GM19240 (cell line): ENCODE measurements at regions not wholly inside any gene's neighbourhood (a gene's known extent, or its start where the extent isn't known, plus 50 kb on each side); places are given as distances from the start of the nearest gene placed in this dataset.

Experiments used
- DNase-seq: peaks from one replicate; pipeline ENCODE4 v3.0.0; 2011; ENCODE audit warnings: low spot score; ENCODE audit not compliant: insufficient read length

DNA sequence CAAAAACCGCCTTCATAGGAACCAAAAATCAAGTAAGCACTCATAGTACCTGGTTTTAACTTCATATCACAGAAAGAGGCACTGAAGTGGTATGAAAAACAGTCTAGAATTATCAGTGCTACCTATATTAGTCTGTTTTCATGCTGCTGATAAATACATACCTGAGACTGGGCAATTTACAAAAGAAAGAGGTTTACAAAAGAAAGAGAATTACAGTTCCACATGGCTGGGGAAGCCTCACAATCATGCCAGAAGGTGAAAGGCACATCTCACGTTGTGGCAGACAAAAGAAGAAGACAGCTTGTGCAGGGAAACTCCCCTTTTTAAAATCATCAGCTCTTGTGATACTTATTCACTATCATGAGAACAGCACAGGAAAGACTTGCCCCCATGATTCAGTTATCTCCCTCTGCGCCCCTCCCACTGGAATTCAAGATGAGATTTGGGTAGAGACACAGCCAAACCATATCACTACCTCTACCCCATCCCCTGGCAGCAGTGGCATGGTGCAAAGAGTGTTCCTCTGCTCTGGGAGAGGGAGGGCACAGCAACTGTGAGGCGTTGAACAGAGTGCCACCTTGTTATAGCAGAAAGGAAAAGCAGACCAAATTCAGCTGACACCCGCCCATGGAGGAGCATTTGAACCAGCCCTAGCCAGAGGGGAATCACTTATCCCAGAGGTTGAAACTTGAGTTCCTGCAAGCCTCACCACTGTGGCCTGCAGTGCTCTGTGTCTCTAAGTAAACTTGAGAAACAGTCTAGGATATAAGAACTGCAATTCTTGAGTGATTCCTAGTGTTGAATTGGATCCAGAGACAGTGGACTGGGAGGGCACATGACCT, 61.9 kb upstream of the PTPRZ1 start:
- no peak for DNase-seq

DNA sequence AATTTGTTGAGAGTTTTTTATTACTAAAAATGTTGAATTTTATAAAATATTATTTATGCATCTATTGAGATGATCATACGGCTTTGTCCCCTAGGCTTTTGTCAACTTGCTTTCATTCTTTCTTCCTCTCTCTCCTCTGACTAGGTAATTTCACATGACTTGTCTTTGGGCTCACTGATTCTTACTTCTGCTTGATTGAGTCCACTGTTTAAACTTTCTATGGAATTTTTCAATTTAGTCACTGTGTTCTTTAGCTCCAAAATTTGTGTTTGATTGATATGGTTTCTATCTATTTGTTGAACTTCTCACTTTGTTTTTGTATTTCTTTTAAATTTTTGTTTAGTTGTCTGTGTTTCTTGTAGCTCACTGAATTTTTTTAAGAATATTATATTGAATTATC, 65.9 kb upstream of the PTPRZ1 start:
- no peak for DNase-seq

DNA sequence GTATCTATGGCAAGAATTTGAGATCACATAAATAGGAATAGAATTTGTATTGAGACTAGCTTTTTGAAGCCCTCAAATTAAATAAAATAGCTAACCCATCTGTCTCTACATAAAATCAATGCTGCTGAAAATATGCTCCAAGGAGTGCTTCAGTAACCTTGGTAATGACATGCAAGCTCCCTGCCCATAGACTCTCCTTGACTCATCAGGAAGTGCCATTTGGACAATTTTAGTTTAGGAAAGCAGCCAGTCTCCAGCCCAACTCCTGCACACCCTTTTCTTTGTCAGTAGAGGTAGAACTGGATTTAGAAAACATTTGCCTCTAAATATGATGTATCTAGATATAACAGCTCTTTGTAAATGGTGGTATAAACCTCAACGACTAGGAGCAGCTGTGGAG, 69.9 kb upstream of the PTPRZ1 start:
- no peak for DNase-seq

DNA sequence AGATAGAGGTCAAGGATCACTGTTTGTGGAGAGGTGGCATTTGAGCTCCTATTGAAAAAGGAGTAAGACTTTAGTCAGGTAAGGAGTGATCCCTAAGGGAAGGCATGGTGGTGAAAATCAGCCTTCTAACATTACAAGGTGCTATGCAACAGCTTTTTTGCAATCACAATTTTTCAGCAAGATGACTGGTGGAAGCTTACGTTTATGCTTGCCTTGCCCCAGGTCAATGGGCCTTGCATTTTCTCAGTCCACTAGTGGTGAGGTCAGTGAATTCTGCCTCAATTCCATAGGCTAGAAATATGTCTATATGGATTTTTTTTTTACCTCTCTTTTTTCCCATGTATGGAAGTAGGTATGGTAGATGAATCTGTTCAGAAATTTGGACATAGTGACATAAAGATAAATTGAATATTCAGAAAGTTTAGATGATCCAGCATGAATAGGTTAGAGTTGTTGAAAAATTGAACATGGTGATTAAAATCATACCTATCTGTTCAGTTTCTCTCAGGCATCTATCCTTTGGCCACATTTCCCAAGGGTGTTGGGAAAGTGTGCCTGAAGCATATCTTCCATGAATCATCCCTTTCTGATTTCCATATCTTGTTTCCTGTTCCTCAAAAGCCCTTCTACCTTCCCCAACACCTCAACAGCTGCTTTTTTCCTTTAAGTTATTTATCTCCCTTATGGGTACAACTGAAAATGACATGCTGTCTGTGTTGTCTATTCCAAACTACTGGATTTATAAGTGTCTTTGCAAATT, 71.9 kb upstream of the PTPRZ1 start:
- no peak for DNase-seq

DNA sequence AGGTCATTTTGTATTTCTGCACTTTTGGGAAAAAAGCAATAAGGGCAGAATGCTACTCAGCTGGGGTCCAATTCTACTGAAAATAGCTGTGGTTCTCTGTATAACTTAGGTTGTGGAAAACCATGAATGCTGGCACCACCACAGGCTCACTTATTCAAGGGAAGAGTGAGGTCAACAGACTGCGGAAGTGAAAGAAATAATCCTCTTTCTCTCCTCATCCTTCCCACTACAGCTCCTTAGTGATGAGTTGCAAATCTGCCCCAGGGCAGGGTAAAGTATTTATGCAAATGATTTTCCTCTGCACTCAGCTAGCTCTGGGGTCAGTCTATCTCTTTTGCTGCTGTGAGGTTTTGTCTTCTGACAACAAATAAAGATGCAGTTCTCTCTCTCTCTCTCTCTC, 74.1 kb upstream of the PTPRZ1 start:
- DNase-seq, result no peak

DNA sequence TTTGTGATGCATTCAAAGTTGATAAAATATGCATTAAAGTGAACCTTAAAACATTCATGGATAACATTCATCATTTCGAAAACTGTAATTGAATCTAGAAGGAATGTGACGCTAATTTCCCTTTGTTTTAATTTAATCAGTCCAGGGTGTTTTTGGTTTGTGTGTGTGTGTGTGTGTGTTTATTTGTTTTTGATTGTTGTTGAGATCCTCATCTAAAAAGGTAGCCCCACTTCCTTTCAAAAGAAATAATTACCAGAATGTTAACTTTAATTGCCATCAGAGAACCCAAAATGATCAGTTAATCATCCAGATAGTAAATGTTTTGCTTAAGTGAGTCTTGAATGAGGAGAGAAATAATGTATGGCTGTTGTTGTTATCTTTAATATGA, 74.5 kb upstream of the PTPRZ1 start:
- DNase-seq, result no peak

DNA sequence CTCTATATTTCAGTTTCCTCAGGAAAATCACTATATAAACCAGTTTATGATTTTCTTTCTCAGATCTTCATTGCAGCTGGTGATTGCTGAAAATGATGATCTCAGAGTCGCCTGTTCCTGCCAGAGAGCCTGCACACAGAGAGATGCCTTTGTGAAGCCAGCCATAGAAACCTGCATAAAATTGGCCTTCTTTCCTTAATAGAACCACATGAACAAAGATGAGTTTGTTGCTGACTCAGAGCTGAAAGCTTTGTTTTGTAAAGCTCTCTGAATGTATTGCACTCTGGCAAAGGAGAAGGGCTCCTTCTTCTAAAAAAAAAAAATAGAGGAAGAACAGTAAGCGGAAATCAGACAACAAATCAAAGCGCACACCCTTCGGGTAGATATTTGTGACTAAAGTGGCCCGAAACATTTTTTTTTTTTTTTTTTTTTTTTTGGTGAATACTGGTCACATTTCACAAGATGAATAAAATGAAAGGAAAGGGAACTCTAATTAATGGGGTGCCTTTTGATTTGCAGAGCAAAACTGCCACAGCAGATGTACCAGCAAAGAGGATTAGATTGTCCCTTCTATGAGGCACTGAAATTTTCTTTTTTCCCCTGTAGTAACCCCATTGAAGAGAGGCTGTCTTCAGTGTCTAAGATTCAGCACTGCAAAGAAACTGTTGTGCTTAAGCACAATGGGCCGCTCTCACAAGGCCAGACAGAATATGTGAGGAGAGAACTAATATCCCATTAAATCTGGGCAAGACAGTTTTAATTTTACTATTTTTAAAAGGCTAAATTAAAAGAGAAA, 75.1 kb upstream of the PTPRZ1 start:
- DNase-seq, result no peak

DNA sequence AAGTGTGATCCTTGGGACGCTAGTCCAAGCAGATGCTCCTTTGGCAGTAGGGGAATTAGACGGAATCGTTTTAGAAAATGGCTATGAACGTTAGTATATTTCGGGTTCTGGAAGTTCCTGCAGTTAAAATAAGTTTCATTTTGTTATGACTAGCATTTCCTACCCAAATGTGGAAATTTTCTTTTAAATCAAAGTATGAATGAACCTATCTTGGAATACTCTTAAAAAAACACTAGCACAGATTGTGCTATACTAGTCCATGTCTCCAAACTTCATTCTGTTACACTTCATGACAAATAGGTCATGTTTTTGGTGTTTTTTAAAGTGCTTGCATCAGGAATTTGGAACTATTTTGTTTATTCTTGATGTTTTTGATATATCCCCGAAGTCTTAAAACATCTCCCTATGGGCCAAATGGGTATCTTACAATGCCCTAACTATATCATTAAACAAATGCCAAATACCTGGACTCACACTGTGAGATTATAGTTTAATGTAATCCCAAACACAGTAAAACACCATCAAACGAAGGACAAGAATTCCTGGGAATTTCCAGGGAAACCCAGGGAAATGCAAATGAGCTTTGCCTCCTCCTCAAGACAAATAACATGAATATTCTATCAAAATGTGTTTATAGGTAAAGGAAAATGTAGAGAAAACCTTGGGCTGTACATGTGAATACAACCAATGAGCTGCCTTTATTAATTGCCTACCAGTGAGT, 75.9 kb upstream of the PTPRZ1 start:
- DNase-seq, result no peak

DNA sequence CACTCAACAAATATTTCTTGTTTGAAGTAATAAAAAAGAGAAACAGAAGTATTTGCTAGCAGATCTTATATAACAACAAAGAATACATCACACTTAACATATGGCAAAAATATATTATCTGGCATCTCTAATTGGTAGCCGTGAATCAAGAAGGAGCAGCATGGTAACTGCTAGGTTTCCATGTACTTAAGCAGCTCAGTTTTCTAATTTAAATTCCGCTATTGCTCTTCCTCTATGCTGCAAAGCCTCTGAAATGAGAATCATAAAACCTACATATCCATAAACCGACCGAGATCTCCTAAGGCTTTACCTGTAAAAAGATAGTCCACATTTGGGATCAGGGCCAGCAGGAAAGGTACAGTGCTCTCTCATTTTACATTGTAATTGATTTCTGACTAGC, 76.6 kb upstream of the PTPRZ1 start:
- DNase-seq, result no peak

DNA sequence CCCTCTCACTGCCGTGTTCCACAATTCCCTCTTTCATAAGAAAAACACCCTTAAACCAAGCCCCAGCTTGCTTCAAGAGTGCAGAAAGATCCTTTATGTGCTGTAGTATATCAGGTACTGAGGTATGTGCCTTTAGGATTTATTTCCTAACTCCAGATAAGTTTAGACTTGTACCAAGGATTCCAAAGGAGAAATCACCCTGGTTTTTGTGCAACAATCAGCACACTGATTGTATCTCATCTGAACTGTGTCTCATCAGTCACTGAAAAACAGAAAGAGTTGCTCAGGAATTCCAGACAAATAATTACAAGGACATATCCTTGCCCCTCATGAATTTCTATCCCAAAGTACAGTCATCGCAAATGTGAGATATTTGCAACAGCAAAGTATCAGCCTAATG, 77.2 kb upstream of the PTPRZ1 start:
- DNase-seq, result no peak

DNA sequence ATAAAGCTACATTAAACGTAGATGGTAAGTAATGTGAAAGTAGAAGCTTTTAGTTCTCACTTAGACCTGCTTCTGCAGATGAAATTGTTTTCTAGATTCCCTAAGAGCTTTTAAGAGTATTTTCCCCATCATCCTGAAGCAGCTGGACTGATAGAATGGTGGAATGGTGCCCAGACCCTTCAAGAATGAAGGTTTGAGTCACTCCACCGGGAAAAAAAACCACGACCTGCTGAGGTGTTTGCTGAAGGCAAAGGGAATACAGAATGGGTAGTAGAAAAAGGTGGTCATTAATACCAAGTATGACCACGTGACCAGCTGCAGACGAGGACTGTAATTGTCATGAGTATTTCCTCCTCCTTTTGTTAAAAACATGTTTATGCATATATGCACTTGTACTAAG, 79.2 kb upstream of the PTPRZ1 start:
- DNase-seq, result no peak

DNA sequence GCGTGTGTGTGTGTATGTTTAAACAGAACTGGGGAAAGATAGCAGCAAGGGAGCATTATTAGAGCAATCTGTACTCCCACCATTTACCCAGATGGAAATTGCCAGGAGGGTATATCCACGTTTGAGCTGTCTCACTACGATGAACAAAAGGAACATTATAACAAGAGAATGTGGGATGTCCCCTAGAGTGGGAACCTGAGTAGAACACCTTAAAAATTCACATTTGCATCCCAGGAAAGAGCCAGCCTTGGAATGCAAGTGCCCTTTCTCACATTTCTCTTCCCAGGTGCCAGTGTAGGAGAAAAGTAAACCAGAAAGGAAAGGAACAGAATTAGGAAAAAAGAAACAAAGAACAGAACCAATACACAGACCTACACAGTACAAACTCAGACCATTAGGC, 95.3 kb upstream of the PTPRZ1 start:
- no peak for DNase-seq

DNA sequence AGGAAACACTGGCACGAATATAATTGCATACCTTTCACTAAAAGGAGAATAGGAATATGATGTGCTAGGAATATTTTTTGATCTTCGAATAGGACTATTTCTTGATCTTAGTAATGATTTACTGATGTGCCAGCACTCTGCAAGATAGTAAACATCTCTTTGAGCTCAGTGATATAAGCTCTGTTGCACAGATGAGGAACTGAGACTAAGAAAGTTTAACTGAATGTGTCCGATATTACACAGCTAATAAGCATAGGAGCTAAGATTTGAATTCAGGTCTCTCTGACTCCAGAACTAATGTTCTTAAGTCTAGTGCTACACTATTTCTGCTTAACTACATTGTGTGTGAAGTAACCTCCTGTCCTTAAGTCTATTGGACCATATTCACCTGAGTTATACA, 98.4 kb upstream of the PTPRZ1 start:
- no peak for DNase-seq

DNA sequence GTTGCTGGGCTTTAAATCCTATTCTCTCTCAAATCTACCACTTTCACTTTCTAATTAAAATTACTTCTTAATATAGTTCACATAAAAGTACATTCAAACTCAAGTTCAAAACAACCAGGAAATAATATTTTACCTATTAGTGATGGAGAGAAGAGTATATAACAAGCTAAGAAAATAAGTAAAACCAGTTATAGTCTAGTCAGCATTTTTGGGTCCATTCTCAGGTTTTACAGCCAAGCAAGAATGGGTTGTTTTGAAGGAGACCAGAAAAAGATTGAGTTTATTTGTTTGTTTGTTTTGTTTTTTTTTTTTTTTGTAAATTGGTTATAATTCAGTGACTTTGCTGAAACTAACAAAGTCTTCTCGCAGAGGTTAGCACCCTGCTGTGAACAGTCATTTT, 106.3 kb upstream of the PTPRZ1 start:
- no peak for DNase-seq

DNA sequence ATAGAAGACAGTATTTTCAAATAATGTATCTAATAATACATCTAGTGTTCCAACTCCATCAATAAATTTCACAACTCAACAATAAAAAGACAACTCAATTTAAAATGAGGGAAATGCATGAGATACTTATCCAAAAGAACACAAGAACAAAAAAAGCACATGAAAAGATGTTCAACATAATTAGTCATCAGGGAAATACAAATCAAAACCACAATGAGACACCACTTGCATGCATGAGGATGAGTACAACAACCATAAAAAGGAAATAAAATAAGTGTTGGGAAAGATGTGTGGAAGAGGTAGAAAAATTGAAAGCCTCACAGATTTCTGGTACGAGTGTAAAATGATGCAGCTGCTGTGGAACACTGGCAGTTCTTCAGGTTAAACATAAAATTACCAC, 111.6 kb upstream of the PTPRZ1 start:
- no peak for DNase-seq

DNA sequence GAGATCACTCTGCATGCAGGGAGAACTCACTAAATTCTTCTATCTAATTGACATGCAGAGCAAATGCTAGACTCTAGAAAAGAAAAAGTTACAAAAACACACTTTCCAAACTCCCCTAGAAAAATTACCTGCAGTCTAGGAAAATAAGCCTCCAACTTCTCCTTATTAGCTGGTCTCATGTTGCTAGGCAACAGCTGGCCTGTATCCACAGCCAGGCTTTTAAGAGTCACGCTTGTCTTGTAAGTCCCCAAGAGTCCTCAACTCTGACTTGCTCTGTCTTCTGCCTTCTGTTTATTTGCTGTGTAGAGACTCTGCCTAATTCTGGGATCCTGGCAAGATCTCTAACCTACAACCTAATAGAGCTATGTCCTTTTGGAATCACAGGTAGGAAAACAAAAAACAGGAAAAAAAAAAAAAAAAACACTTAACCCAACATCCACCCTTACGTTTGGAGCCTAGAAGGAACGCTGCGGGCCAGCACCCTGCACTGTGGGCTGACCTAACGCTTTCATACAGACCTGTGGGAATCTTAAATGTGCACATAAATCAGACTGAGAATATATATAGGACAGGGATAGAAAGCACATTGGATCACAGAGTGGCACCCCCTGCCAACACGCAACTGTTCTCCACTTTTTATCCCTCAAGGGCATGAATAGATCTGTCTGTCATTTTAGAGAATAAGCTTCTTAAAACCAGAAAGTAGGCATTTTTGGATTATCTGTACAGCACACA, 117.0 kb upstream of the PTPRZ1 start:
- no peak for DNase-seq

DNA sequence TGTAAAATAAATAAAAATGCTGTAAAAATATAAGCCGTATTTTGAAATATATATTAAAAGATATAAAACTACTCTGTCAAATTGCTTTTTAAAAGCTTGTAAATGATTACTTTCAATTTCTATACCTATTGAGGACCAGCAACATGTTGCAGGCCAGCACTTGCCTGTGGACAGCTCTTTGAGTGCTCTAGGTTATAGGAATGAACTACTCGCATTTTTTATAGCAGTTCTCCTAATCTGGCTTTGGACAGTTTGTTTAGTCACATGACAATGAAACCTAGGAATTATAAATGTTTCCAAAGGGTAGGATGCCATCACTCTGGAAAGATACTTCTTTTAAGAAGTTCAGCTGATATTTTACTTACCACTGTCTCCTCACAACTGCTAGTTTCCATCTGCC, 117.7 kb upstream of the PTPRZ1 start:
- DNase-seq, result no peak

DNA sequence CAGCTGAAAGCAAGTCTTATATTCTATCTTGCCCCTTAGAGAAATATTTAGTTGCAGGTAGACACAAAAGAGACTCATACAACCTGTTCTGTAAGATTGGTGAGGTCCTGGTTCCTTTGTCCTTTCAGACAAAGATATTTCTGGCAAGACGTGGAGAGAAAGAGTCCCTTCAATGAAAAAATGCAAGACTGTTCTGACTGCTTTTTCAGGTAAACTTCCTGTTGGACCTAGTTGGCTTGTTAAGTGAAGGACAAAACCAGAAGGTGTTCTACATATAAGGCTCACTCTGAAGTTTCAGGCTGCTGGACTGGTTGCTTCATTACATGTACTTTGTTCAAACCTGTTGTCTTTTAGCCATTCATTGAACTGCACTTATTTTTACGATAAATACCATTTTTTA, 119.0 kb upstream of the PTPRZ1 start:
- DNase-seq, result no peak

DNA sequence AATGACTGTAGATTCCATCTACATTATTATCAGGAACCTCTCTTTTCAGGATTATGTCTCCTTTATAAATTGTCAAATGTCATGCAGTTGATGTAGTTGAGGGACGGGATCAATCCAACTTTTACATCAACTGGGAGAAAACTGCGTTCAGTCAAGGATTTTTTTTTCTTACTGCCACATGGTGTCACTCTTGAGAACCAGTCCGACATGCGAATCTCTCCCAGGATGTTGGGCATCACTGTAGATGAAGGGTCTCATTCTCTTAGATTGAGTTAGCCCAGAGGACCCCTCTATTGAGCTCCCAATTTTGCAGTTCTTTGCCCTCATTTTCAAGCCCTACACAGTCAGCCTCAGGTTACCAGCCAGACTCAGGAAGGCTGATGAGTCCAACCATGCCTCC, 120.3 kb upstream of the PTPRZ1 start:
- no peak for DNase-seq

DNA sequence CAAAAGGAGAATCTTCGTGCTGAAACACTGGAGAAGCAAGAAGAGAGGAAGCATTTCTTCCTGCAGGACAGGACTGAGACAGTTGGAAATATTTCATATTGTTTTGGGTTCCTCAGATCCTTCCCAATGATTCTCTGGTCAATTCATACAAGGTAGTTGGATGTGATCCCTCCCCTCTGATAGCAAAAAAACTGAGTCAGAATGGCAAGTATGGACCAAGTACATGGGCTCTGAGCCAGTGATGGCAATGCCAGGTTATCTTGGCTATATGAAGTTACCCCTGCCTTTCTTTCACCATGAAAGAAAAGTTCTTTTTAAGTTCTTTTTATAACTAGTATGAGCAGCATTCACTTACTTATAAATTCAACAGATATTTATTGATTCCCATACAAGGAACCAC, 124.4 kb upstream of the PTPRZ1 start:
- no peak for DNase-seq

DNA sequence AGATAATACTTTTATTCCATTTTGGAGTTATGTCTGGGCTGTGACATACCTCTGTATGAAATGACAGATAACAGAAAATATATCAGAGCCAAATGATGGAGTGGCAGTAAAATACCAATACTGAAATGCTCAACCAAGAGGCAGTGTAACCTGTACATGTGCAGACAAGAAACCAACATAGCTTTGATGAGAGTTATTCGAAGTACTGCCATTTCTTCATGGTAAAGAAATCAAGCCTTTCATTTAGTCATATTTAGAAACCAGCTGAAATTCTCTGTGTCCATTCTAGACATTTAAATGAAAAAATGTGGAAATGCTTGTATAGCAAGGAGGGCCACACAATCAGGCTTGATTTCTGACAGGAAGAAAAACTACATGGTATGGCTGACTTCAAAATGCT, 127.1 kb upstream of the PTPRZ1 start:
- DNase-seq, result no peak
